Peyer's patch (tissue), 4 donors: ENCODE measurements at regions not wholly inside any gene's neighbourhood (a gene's known extent, or its start where the extent isn't known, plus 50 kb on each side); places are given as distances from the start of the nearest gene placed in this dataset.
A peak's percentile ranks its signal among the peaks of the same experiment; 100 is the strongest.

ENCODE experiments used
- DNase-seq, 3 donors: peaks; one replicate each; pipeline ENCODE4 v3.0.0-alpha.2; 2017 to 2019
- H3K27ac ChIP-seq, 4 donors: fragments of 200-600 bp; sonication (generic); one replicate each; pipeline ENCODE4 v1.5.1; 2016 to 2019
- H3K27me3 ChIP-seq, 2 donors: fragments of 200-600 bp; sonication (generic); one replicate each; pipeline ENCODE4 v1.5.1; 2019
- H3K36me3 ChIP-seq, 3 donors: fragments of 200-600 bp; sonication (generic); one replicate each; pipeline ENCODE4 v1.5.1; 2016 to 2019
- H3K4me1 ChIP-seq, 4 donors: fragments of 200-600 bp; sonication (generic); one replicate each; pipeline ENCODE4 v1.5.1; 2016 to 2019
- H3K4me3 ChIP-seq, 4 donors: fragments of 200-600 bp; sonication (generic); 1 replicate in 3 of 4; 2 replicates in 1 of 4; pipeline ENCODE4 v1.5.1; 2016 to 2019; ENCODE audit warnings: mild to moderate bottlenecking in 1 of 4
- H3K9me3 ChIP-seq, 4 donors: fragments of 200-600 bp; sonication (generic); one replicate each; pipeline ENCODE4 v1.5.1; 2016 to 2019; ENCODE audit warnings: mild to moderate bottlenecking in 1 of 4
- CTCF ChIP-seq, 6 experiments: fragments of 450-650 bp in 4 of 6; fragments of 200-600 bp in 2 of 6; sonication (generic) in 1 of 6; IDR thresholded peaks; one replicate each; pipeline ENCODE4 v1.5.1; 2017 to 2019; ENCODE audit warnings: antibody characterized with exemption in 6 of 6, mild to moderate bottlenecking in 3 of 6, moderate library complexity in 1 of 6
- POLR2A ChIP-seq, 2 donors: fragments of 450-650 bp; IDR thresholded peaks; one replicate each; pipeline ENCODE4 v1.5.1; 2017; ENCODE audit warnings: antibody characterized with exemption in 2 of 2, mild to moderate bottlenecking in 2 of 2, moderate library complexity in 2 of 2

- Histone ChIP-seq H3K4me3 (no peak overlapping the region), H3K9me3 (no peaks in the 10 kb centered on the region), H3K27me3 (no peaks in the 10 kb centered on the region), H3K36me3 (no peaks in the 10 kb centered on the region), H3K4me1 (peaks cover 0 to 11% (median 2%) of the 10 kb centered on the region in 4 donors), H3K27ac (peak overlapping the region in 3 of 4 donors; percentile 13 to 38 (median 31))
- no peak for DNase-seq
- TF ChIP-seq CTCF (IDR thresholded peaks at IDR 0.05) (no peak), POLR2A (IDR thresholded peaks at IDR 0.05) (no peak)
Measured at GRCh38 chr7:159195946-159196345, 51.3 kb upstream of the VIPR2 start.
